Keratinocyte (primary cell): ENCODE measurements at regions not wholly inside any gene's neighbourhood (a gene's known extent, or its start where the extent isn't known, plus 50 kb on each side); places are given as distances from the start of the nearest gene placed in this dataset.

Experiments
- CTCF ChIP-seq, 3 experiments: IDR thresholded peaks in 1 of 3; conservative IDR thresholded peaks in 1 of 3; optimal IDR thresholded peaks in 1 of 3; 2 replicates in 2 of 3; 3 replicates in 1 of 3; pipeline versions ENCODE3 to v1.5.1; 2011; ENCODE audit warnings: low read length in 3 of 3, mild to moderate bottlenecking in 3 of 3, moderate library complexity in 2 of 3, control low read depth in 1 of 3, inconsistent platforms in 1 of 3; ENCODE audit not compliant: insufficient read depth in 2 of 3; ENCODE audit errors: extremely low read depth in 1 of 3
- EZH2 ChIP-seq: IDR thresholded peaks from one replicate; pipeline ENCODE4 v1.6.1; 2012; ENCODE audit warnings: inconsistent platforms, mild to moderate bottlenecking, low read length, moderate library complexity

- TF ChIP-seq EZH2 = no peak
- no peak for TF ChIP-seq CTCF (optimal IDR thresholded peaks at IDR 0.05 in 1 of 3, IDR thresholded peaks at IDR 0.05 in 1 of 3, conservative IDR thresholded peaks at IDR 0.05 in 1 of 3; ENCODE audit: extremely low read depth in 1 of 3, insufficient read depth in 2 of 3, low read length in 3 of 3)
Observed at GRCh38 chr16:17696616-17697015, 225.9 kb upstream of the XYLT1 start.
